ENCODE measurements at regions not wholly inside any gene's neighbourhood (a gene's known extent, or its start where the extent isn't known, plus 50 kb on each side); places are given as distances from the start of the nearest gene placed in this dataset.

DNA sequence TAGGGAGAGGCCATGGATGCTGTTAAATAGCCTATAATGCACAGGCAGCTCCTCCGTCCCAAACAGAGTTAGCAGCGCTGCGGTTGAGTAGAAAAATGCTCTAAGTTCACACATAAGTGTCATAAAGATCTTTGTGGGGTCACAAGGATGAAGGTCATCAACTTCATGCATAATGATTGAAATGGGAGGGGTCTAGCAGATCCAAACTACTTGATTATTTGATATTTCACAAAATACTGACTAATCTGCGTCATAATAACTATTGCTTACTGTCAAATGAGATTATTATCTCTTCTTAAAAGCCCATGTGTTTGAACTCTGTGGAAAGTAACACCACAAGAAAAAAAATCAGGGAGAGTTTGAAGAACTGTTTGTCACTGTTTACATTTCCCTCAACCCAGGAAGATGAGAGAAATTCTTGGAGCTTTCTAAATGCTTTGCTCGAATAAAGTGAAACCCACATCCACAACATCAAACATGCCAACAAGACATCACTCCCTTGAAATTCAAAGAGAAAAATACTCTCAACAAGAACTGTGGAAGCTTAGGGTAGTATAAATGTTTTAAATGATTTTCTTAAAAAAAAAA, 50.5 kb upstream of the CREB1 start:
- TF ChIP-seq, protein P1, sequence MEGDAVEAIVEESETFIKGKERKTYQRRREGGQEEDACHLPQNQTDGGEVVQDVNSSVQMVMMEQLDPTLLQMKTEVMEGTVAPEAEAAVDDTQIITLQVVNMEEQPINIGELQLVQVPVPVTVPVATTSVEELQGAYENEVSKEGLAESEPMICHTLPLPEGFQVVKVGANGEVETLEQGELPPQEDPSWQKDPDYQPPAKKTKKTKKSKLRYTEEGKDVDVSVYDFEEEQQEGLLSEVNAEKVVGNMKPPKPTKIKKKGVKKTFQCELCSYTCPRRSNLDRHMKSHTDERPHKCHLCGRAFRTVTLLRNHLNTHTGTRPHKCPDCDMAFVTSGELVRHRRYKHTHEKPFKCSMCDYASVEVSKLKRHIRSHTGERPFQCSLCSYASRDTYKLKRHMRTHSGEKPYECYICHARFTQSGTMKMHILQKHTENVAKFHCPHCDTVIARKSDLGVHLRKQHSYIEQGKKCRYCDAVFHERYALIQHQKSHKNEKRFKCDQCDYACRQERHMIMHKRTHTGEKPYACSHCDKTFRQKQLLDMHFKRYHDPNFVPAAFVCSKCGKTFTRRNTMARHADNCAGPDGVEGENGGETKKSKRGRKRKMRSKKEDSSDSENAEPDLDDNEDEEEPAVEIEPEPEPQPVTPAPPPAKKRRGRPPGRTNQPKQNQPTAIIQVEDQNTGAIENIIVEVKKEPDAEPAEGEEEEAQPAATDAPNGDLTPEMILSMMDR (IDR thresholded peaks at IDR 0.05), result no peak
- no peak for TF ChIP-seq POLR2A (IDR thresholded peaks at IDR 0.05)

Data from heart left ventricle (tissue), 13 donors.